HUES6 (cell line): ENCODE measurements at regions not wholly inside any gene's neighbourhood (a gene's known extent, or its start where the extent isn't known, plus 50 kb on each side); places are given as distances from the start of the nearest gene placed in this dataset.
"Not testable (repeated sequence)": the region's sequence is repeated elsewhere in the genome, so short reads cannot be mapped to it uniquely, and the experiment has no call there.

Experiments used
- H3K27ac ChIP-seq: 2 replicates; pipeline ENCODE4 v1.7.0; 2013; ENCODE audit warnings: low read depth, mild to moderate bottlenecking, low read length, inconsistent platforms
- H3K27me3 ChIP-seq: 2 replicates; pipeline ENCODE4 v1.6.1; 2013; ENCODE audit warnings: low read length; ENCODE audit not compliant: control insufficient read depth, insufficient read depth
- H3K36me3 ChIP-seq: 2 replicates; pipeline ENCODE4 v1.6.1; 2013; ENCODE audit warnings: low read length; ENCODE audit not compliant: control insufficient read depth, insufficient read depth
- H3K4me1 ChIP-seq: 2 replicates; pipeline ENCODE4 v1.6.1; 2013; ENCODE audit warnings: low read length; ENCODE audit not compliant: control insufficient read depth, insufficient read depth
- H3K4me3 ChIP-seq: 2 replicates; pipeline ENCODE4 v1.5.1; 2013; ENCODE audit warnings: low read depth, low read length
- H3K9ac ChIP-seq: one replicate; pipeline ENCODE4 v1.6.1; 2013; ENCODE audit warnings: mild to moderate bottlenecking, low read length
- H3K9me3 ChIP-seq: 2 replicates; pipeline ENCODE4 v1.6.1; 2013; ENCODE audit warnings: low read depth, low read length; ENCODE audit not compliant: control insufficient read depth, insufficient read depth

DNA sequence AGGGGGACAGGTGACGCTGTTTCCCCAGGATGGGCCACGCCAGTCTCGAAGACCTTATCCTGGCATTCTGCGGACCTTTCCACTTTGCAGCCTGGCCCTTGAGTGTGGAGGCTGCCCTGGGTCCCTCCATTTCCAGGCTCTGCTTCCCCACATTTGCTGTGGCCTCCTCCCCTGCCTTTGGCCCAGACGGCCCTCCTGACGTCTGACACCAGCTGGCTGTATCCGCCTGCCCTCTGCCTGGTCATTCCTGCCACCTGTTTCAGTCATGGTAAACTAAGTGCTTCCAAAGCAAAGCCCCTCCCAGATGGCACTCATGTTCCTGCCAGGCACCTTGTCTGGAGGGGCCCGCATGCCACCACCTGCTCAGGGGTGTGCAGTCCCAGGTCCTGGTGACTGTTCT, 95.1 kb downstream of the ASB1 start:
- Histone ChIP-seq H3K9me3 (peaks cover 13% of the 10 kb centered on the region; the same call in 1 of the 2 replicates), H3K27me3 (no peaks in the 10 kb centered on the region), H3K27ac (no peak overlapping the region), H3K9ac (no peak overlapping the region), H3K4me1 (0 out of 2 replicates have a peak, but pooled peaks cover 3% of the 10 kb centered on the region), H3K36me3 (no peaks in the 10 kb centered on the region), H3K4me3 (no peak overlapping the region)

DNA sequence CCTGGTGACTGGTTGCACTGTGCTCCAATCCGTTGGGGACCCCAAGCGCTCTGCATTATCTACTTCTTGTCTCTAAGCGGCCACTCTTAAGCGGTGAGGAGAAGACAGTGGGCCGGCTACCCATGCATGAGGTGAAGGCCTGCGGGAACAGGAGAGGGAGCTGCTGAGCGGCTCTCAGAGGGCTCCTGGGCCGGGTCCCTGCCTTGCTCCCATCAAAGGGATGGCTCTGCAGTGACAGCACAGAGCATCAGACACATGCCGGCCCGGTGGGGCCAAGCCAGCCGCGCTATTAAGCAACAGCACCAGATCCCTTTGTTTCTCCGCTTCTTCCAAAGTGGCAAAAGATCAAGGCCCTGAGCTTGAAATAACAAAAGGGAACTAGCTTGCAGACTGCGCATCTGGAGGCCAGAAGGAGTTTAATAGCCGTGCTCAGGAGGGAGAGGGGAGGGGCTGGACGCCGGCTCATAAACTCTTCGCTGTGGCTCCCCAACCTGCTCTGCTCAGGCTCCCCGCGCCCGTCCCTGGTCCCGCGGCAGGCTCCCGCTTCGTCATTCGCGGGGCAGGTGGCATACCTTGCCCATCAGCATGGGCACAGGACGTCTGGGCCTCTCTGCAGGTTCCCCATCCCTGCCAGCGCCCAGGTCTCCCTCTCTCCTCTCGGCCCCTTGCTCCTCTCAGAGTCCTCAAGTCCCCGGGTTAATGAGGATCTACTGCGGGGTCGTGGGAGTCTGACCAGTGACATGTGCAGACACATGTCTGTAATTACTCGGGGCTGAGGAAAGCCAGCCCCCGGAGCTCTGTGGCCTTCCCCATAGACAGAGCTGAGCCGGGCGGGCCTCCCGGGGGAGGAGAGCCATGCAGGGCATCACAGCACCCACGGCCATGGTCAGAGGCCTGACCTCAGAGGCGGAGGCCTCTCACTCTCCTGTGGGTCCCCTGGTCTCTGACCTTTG, 96.7 kb downstream of the ASB1 start:
- Histone ChIP-seq H3K9me3 (peaks cover 10% of the 10 kb centered on the region; the same call in 1 of the 2 replicates), H3K27me3 (no peaks in the 10 kb centered on the region), H3K4me3 (no peak overlapping the region), H3K27ac (no peak overlapping the region), H3K4me1 (0 out of 2 replicates have a peak, but pooled peaks cover 3% of the 10 kb centered on the region), H3K9ac (no peak overlapping the region), H3K36me3 (no peaks in the 10 kb centered on the region)

DNA sequence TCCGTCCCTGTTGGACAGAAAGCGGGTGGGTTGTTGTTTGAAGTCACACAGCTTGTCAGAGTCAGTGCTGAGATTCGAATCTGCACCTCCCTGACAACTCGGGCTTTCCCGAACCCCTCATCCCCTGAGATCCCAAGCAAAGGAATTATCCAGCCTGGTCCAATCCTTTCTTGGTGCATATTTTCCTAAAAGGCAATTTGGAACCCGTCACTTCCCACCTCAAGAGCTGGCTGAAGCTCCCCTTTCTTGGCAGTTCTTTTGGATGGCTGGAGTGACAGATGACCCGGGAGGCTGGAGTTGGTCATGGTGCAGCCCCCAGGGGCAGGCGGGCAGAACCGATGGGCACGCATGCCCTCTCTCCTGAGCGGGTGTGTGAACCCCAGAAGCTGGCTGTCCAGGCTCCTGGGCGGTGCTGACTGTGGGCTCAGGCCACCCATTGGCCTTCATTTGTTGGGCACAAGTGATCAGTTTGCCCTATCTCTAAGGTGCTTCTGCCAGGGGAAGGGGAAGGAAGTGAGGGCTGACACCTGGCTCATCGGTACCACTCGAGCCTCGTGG, 97.8 kb downstream of the ASB1 start:
- Histone ChIP-seq H3K27ac (no peak overlapping the region), H3K27me3 (no peaks in the 10 kb centered on the region), H3K9me3 (peaks cover 10% of the 10 kb centered on the region; the same call in 1 of the 2 replicates), H3K36me3 (no peaks in the 10 kb centered on the region), H3K9ac (no peak overlapping the region), H3K4me1 (0 out of 2 replicates have a peak, but pooled peaks cover 3% of the 10 kb centered on the region), H3K4me3 (no peak overlapping the region)

DNA sequence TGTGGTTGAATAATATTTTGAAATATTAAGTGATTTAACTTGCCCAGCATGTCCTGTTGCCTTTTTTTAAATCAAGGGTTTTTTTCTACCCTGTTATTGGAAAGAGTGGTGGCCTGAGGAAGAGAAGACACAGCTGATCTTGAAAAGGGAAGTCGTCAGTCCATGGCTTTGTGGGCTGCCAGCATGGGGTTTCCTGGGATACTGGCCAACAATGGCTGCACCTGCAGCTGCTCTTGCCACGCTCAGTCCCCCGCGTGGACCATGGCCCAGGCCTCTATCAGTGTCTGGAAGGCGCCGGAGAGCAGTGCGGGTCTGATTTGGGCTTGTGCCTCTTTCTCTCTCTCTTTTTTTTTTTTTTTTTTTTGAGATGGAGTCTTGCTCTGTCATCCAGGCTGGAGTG, 99.3 kb downstream of the ASB1 start:
- Histone ChIP-seq H3K36me3 (no peaks in the 10 kb centered on the region), H3K27me3 (no peaks in the 10 kb centered on the region), H3K4me3 (no peak overlapping the region), H3K4me1 (0 out of 2 replicates have a peak, but pooled peaks cover 3% of the 10 kb centered on the region), H3K27ac (no peak overlapping the region), H3K9me3 (peaks cover 15% of the 10 kb centered on the region), H3K9ac (no peak overlapping the region)

DNA sequence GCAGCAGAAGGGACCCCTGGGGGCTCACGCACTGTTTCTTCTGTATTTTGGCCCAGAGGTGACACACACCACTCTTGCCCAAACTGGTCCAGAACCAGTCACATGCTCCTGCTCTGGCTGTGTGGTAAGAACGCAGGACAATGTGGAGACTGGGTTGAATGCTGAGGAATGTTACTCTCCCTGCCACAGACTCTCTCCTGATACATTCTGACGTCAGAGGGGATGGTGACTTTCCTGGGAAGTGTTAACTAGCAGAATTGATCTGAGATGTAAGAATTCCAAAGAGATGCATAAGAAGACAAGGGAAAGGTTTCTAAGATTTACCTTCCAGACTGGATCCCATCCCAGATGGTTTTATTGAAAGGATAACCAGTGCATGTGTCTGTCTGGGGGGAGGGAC, 100.8 kb downstream of the ASB1 start:
- H3K4me1 ChIP-seq, result 0 out of 2 replicates have a peak, but pooled peaks cover 3% of the 10 kb centered on the region
- no peaks in the 10 kb centered on the region for H3K27me3 ChIP-seq
- no peaks in the 10 kb centered on the region for H3K36me3 ChIP-seq
- H3K9ac ChIP-seq, result no peak overlapping the region
- no peak overlapping the region for H3K27ac ChIP-seq
- peaks cover 28% of the 10 kb centered on the region for H3K9me3 ChIP-seq
- no peak overlapping the region for H3K4me3 ChIP-seq

DNA sequence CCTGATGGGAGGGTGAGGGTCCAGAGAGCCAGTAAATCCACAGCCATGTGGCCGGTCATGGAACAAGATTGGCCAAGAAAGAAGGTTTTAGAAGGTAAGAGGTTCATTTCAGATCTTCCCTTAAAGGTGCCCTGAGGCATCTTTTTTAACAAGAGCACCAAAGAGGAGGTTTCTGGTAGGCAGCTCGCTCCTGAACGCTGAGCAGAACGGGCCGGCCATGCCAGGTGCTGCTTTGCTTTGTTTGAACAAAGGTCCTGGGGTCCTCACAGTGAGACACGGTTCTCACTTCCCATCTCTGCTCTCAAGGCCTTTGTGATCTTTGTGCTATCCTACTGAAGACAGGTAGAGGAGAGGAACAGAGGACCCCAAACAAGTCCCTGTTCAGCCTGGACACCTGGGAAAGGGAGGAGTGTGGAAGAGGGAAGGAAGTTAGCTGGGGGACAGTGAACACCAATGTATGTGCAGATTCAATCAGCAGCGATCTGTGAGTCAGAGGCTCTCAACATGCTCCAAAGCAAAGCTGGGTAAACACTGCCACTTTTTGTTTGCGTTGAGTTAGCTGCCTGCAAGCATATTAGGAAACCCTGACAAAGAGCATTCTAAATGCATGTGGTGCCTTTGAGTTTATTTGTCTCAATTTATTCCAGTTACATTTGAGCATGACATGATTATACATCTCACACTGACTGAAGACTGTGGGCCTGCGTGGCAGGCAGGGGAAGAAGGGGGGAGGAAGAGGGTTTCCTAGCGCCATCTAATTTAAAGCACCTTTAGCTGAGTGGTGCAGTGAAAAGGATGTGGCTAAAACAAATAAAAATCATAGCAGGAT, 102.4 kb downstream of the ASB1 start:
- no peaks in the 10 kb centered on the region for H3K27me3 ChIP-seq
- no peak overlapping the region for H3K9ac ChIP-seq
- H3K36me3 ChIP-seq, result no peaks in the 10 kb centered on the region
- H3K27ac ChIP-seq, result no peak overlapping the region
- no peak overlapping the region for H3K4me3 ChIP-seq
- H3K9me3 ChIP-seq, result peaks cover 44% of the 10 kb centered on the region
- H3K4me1 ChIP-seq, result 0 out of 2 replicates have a peak, but pooled peaks cover 3% of the 10 kb centered on the region

DNA sequence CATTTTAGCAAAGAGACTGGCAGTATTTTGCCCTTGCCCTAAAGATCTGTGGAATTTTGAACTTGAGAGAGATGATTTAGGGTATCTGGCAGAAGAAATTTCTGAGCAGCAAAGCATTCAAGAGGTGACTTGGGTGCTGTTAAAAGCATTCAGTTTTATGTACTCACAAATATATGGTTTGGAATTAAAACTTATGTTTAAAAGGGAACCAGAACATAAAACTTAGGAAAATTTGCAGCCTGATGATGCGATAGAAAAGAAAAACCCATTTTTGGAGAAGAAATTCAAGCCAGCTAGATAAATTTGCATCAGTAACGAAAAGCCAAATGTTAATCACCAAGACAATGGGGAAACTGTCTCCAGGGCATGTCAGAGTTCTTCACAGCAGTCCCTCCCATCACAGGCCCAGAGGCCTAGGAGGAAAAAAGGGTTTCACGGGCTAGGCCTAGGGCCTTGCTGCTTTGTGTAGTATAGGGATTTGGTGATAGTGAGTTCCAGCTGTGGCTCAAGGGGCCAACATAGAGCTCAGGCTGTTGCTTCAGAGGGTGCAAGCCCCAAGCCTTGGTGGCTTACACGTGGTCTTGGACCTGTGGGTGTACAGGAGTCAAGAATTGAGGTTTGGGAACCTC, 104.4 kb downstream of the ASB1 start:
- H3K9me3 ChIP-seq, result peaks cover 56% of the 10 kb centered on the region
- H3K27ac ChIP-seq, H3K9ac ChIP-seq, H3K4me3 ChIP-seq, H3K36me3 ChIP-seq, H3K4me1 ChIP-seq, H3K27me3 ChIP-seq: not testable (repeated sequence)

DNA sequence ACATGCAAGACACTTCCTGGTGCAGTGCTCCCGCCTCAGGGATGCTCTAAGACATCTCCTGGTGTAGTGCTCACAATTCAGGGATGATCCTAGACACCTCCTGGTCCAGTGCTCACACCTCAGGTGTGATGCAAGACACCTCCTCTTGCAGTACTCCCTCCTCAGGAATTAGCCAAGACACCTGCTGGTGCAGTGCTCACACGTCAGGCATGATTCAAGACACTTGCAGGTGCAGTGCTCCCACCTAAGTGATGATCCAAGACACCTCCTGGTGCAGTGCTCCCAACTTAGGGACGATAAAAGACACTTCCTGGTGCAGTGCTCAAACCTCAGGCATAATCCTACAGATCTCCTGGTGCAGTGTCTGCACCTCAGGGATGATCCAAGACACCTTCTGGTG, 117.0 kb downstream of the ASB1 start:
- not testable (repeated sequence) for H3K4me1 ChIP-seq

DNA sequence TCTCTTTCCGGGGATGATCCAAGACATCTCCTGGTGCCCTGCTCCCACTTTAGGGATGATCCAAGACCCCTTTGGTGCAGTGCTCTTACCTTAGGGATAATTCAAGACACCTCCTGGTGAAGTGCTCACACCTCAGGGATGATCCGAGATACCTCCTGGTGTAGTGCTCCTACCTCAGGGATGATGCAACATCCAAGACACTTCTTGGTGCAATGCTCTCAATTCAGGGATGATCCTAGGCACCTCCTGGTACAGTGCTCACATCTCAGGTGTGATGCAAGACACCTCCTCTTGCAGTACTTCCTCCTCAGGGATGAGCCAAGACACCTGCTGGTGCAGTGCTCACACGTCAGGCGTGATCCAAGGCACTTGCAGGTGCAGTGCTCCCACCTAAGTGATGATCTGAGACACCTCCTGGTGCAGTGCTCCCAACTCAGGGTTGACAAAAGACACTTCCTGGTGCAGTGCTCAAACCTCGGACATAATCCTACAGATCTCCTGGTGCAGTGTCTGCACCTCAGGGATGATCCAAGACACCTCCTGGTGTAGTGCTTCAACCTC, 122.3 kb downstream of the ASB1 start:
- no peak overlapping the region for H3K4me3 ChIP-seq
- no peaks in the 10 kb centered on the region for H3K4me1 ChIP-seq
- H3K27me3 ChIP-seq, result no peaks in the 10 kb centered on the region
- H3K9ac ChIP-seq, result no peak overlapping the region
- no peaks in the 10 kb centered on the region for H3K36me3 ChIP-seq
- no peak overlapping the region for H3K27ac ChIP-seq
- H3K9me3 ChIP-seq, result peaks cover 34% of the 10 kb centered on the region; the same call in 1 of the 2 replicates

More for the DNA sequence above, 117.0 kb downstream of the ASB1 start:
- H3K4me3 ChIP-seq, H3K36me3 ChIP-seq, H3K27ac ChIP-seq, H3K27me3 ChIP-seq, H3K9ac ChIP-seq: not testable (repeated sequence)
- peaks cover 66% of the 10 kb centered on the region for H3K9me3 ChIP-seq

DNA sequence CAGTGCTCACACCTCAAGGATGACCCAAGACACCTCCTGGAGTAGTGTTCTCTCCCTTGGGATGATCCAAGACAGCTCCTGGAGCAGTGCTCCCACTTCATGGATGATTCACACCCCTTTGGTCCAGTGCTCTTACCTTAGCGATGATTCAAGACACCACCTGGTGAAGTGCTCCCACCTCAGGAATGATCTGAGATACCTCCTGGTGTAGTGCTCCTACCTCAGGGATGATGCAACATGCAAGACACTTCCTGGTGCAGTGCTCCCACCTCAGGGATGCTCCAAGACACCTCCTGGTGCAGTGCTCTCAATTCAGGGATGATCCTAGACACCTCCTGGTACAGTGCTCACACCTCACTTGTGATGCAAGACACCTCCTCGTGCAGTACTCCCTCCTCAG, 123.1 kb downstream of the ASB1 start:
- Histone ChIP-seq H3K4me3 (no peak overlapping the region), H3K36me3 (no peaks in the 10 kb centered on the region), H3K27ac (no peak overlapping the region), H3K27me3 (no peaks in the 10 kb centered on the region), H3K9me3 (peaks cover 34% of the 10 kb centered on the region; the same call in 1 of the 2 replicates), H3K4me1 (0 out of 2 replicates have a peak, but pooled peaks cover 3% of the 10 kb centered on the region), H3K9ac (no peak overlapping the region)
